Gastroesophageal sphincter (tissue), 4 donors: ENCODE measurements at regions not wholly inside any gene's neighbourhood (a gene's known extent, or its start where the extent isn't known, plus 50 kb on each side); places are given as distances from the start of the nearest gene placed in this dataset.

Experiments
- ATAC-seq: fragments of 150-250 bp; one replicate; pipeline ENCODE4 v1.9.1; 2016; ENCODE audit warnings: mild to moderate bottlenecking, moderate library complexity
- H3K27ac ChIP-seq, 4 donors: fragments of 200-600 bp; sonication (generic) in 3 of 4; 1 replicate in 3 of 4; 2 replicates in 1 of 4; pipeline ENCODE4 v1.5.1; 2016 to 2019
- H3K27me3 ChIP-seq: fragments of 200-600 bp; sonication (generic); one replicate; pipeline ENCODE4 v1.5.1; 2019
- H3K36me3 ChIP-seq, 2 donors: fragments of 200-600 bp; sonication (generic); one replicate each; pipeline ENCODE4 v1.5.1; 2019; ENCODE audit warnings: control low read depth in 1 of 2
- H3K4me1 ChIP-seq, 3 donors: fragments of 200-600 bp; sonication (generic); 1 replicate in 2 of 3; 2 replicates in 1 of 3; pipeline ENCODE4 v1.5.1; 2016 to 2019; ENCODE audit warnings: control low read depth in 2 of 3
- H3K4me3 ChIP-seq, 2 donors: fragments of 200-600 bp; sonication (generic); one replicate each; pipeline ENCODE4 v1.5.1; 2019; ENCODE audit warnings: mild to moderate bottlenecking in 1 of 2, moderate library complexity in 1 of 2
- H3K9me3 ChIP-seq, 3 donors: fragments of 200-600 bp; sonication (generic); one replicate each; pipeline ENCODE4 v1.5.1; 2017 to 2019; ENCODE audit warnings: control low read depth in 2 of 3
- CTCF ChIP-seq, 4 experiments: fragments of 200-600 bp in 2 of 4; fragments of 450-650 bp in 2 of 4; sonication (generic) in 1 of 4; IDR thresholded peaks; one replicate each; pipeline ENCODE4 v1.5.1; 2017 to 2019; ENCODE audit warnings: antibody characterized with exemption in 4 of 4, mild to moderate bottlenecking in 2 of 4, moderate library complexity in 2 of 4
- EP300 ChIP-seq: sonication (generic); formaldehyde crosslinking; IDR thresholded peaks from one replicate; pipeline ENCODE4 v1.6.1; 2017; ENCODE audit warnings: antibody characterized with exemption, mild to moderate bottlenecking
- POLR2A ChIP-seq, 2 donors: fragments of 450-650 bp; IDR thresholded peaks; one replicate each; pipeline ENCODE4 v1.6.1; 2017; ENCODE audit warnings: antibody characterized with exemption in 2 of 2, mild to moderate bottlenecking in 2 of 2, moderate library complexity in 1 of 2
- POLR2AphosphoS5 ChIP-seq: sonication (generic); formaldehyde crosslinking; IDR thresholded peaks from one replicate; pipeline ENCODE4 v1.6.1; 2017; ENCODE audit warnings: antibody characterized with exemption
- WGBS, 2 donors: methylation state at CpG; one replicate each; pipeline ENCODE4 v1.1.5; 2018; ENCODE audit warnings: low coverage in 1 of 2; 5-methylcytosine and 5-hydroxymethylcytosine counted together

- TF ChIP-seq POLR2A (IDR thresholded peaks at IDR 0.05) (no peak), EP300 (no peak)
- no peaks in the 10 kb centered on the region for H3K36me3 ChIP-seq
- no peaks in the 10 kb centered on the region for H3K9me3 ChIP-seq
- ATAC-seq, result no peak
- no peak overlapping the region for H3K4me3 ChIP-seq
- WGBS, 2 donors, result 77 to 81% methylated on average over 5 of the region's 5 CpGs
- no peaks in the 10 kb centered on the region for H3K4me1 ChIP-seq
- no peak overlapping the region for H3K27ac ChIP-seq
- no peaks in the 10 kb centered on the region for H3K27me3 ChIP-seq
Observed at GRCh38 chr3:106247902-106248684, 379.3 kb upstream of the CBLB start.

GRCh38 chr3:106249159-106249558 is 380.3 kb upstream of the CBLB start:
- Histone ChIP-seq H3K9me3 (no peaks in the 10 kb centered on the region), H3K27me3 (no peaks in the 10 kb centered on the region), H3K36me3 (no peaks in the 10 kb centered on the region), H3K4me3 (no peak overlapping the region), H3K4me1 (no peaks in the 10 kb centered on the region), H3K27ac (no peak overlapping the region)
- WGBS, 2 donors, result 84 to 91% methylated on average over 2 of the region's 2 CpGs
- TF ChIP-seq POLR2AphosphoS5 (no peak), CTCF (IDR thresholded peaks at IDR 0.05) (no peak), POLR2A (IDR thresholded peaks at IDR 0.05) (no peak), EP300 (no peak)
- ATAC-seq, result no peak

- Histone ChIP-seq H3K27me3 (no peaks in the 10 kb centered on the region), H3K27ac (no peak overlapping the region), H3K36me3 (no peaks in the 10 kb centered on the region), H3K4me3 (no peak overlapping the region), H3K4me1 (no peaks in the 10 kb centered on the region), H3K9me3 (no peaks in the 10 kb centered on the region)
- TF ChIP-seq CTCF (IDR thresholded peaks at IDR 0.05) (no peak), POLR2A (IDR thresholded peaks at IDR 0.05) (no peak)
- ATAC-seq, result no peak
Observed at GRCh38 chr3:106249981-106250380, 381.2 kb upstream of the CBLB start.

DNA sequence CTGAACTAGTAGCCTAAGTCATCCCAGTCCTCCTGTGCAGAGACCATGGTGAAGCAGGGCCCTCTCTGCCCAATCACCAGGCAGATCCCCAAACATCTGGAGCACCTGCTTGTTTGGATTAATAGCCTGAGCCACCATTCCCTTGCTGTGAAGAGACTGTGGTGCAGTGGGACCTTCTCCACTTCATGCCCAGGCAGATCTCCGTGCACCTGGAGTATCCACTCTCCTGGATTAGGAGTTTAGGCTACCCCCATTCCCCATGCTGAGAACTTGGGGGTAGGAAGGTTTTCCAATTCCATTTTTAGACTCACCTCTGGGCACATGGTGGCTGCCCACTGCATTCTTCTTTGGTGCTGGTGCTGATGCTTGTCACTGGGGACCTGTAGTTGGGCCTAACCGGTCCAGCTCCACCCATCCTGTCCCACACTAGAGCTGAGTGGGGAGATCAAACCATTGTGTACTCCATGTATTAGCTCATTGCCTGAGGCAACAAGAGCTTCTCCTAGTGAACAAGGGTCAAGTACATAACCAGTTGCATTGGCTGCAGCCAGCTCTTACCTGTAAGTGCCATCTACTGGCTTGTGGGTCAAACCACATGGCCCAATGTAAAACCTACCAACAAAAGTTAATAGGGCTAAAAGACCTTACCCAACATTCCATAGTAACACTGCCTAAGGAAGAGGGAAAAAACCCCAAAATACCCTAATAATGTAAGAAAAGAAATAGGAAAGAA is 382.5 kb upstream of the CBLB start:
- 100% methylated on average over 1 of the region's 2 CpGs; no CpG with 5 or more reads in 1 of the 2 donors for whole genome bisulfite sequencing, 2 donors
- no peak for TF ChIP-seq POLR2AphosphoS5
- no peak for TF ChIP-seq EP300
- no peak for TF ChIP-seq CTCF (IDR thresholded peaks at IDR 0.05)
- no peak for TF ChIP-seq POLR2A (IDR thresholded peaks at IDR 0.05)

DNA sequence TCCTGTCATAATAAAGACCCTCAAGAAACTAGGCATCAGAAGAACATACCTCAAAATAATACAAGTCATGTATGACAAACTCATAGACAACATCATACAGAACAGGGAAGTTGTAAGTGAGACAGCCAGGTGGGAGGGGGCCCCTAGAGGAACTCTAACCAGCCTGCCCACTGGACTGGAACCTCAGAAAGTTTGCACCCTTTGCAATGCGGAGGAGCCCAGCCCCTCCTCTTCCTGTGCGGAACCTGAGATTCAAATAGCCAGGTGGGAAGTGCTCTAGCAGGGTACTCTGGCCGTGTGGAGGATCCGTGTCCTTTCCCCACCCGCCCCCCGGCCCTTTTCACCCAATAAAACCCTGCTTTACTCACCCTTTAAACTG is 387.0 kb upstream of the CBLB start:
- H3K27me3 ChIP-seq, result no peaks in the 10 kb centered on the region
- no peaks in the 10 kb centered on the region for H3K4me1 ChIP-seq
- no peak overlapping the region for H3K4me3 ChIP-seq
- 100% methylated on average over 2 of the region's 6 CpGs; no CpG with 5 or more reads in 1 of the 2 donors for WGBS, 2 donors
- TF ChIP-seq POLR2AphosphoS5, result no peak
- no peak for TF ChIP-seq CTCF (IDR thresholded peaks at IDR 0.05)
- TF ChIP-seq EP300, result no peak
- TF ChIP-seq POLR2A (IDR thresholded peaks at IDR 0.05), result no peak
- no peak overlapping the region for H3K27ac ChIP-seq
- no peak for ATAC-seq
- H3K9me3 ChIP-seq, result no peaks in the 10 kb centered on the region
- H3K36me3 ChIP-seq, result no peaks in the 10 kb centered on the region

More for the DNA sequence above, 382.5 kb upstream of the CBLB start:
- Histone ChIP-seq H3K4me3 (no peak overlapping the region), H3K9me3 (no peaks in the 10 kb centered on the region), H3K27ac (no peak overlapping the region), H3K4me1 (no peaks in the 10 kb centered on the region), H3K36me3 (no peaks in the 10 kb centered on the region), H3K27me3 (no peaks in the 10 kb centered on the region)
- no peak for ATAC-seq
